Transverse colon (tissue), 4 donors: ENCODE measurements at regions not wholly inside any gene's neighbourhood (a gene's known extent, or its start where the extent isn't known, plus 50 kb on each side); places are given as distances from the start of the nearest gene placed in this dataset.

Experiments used
- DNase-seq: peaks from one replicate; pipeline ENCODE4 v3.0.0-alpha.2; 2019
- H3K27ac ChIP-seq, 4 donors: fragments of 200-600 bp; sonication (generic); 2 replicates each; pipeline ENCODE4 v1.5.1; 2016 to 2018; ENCODE audit warnings: inconsistent platforms in 4 of 4
- H3K27me3 ChIP-seq: fragments of 200-600 bp; sonication (generic); 2 replicates; pipeline ENCODE4 v1.5.1; 2017; ENCODE audit warnings: inconsistent platforms
- H3K36me3 ChIP-seq, 4 donors: fragments of 200-600 bp; sonication (generic); 2 replicates each; pipeline ENCODE4 v1.5.1; 2017 to 2019; ENCODE audit warnings: inconsistent platforms in 4 of 4
- H3K4me1 ChIP-seq, 4 donors: fragments of 200-600 bp; sonication (generic); 2 replicates each; pipeline ENCODE4 v1.5.1; 2017 to 2020; ENCODE audit warnings: inconsistent platforms in 4 of 4
- H3K4me3 ChIP-seq, 4 donors: fragments of 200-600 bp; sonication (generic); 1 replicate in 1 of 4; 2 replicates in 3 of 4; pipeline versions ENCODE4 v1.5.1 to v1.6.1; 2017 to 2019; ENCODE audit warnings: inconsistent platforms in 4 of 4
- H3K9me3 ChIP-seq, 2 donors: fragments of 200-600 bp; sonication (generic); 2 replicates each; pipeline ENCODE4 v1.5.1; 2017 to 2019; ENCODE audit warnings: inconsistent platforms in 2 of 2
- CTCF ChIP-seq, 5 experiments: fragments of 200-600 bp in 3 of 5; fragments of 450-650 bp in 2 of 5; sonication (generic) in 3 of 5; IDR thresholded peaks; 1 replicate in 2 of 5; 2 replicates in 3 of 5; pipeline ENCODE4 v1.5.1; 2016 to 2017; ENCODE audit warnings: antibody characterized with exemption in 5 of 5, inconsistent platforms in 3 of 5, mild to moderate bottlenecking in 2 of 5, moderate library complexity in 1 of 5
- EP300 ChIP-seq: sonication (generic); formaldehyde crosslinking; IDR thresholded peaks from one replicate; pipeline ENCODE4 v1.6.1; 2017; ENCODE audit warnings: antibody characterized with exemption, low read depth
- POLR2A ChIP-seq: fragments of 450-650 bp; IDR thresholded peaks from one replicate; pipeline ENCODE4 v1.6.1; 2016; ENCODE audit warnings: antibody characterized with exemption, mild to moderate bottlenecking, moderate library complexity
- POLR2AphosphoS5 ChIP-seq, 3 donors: sonication (generic); formaldehyde crosslinking; IDR thresholded peaks; one replicate each; pipeline ENCODE4 v1.6.1; 2016; ENCODE audit warnings: antibody characterized with exemption in 3 of 3
- WGBS, 2 donors: methylation state at CpG; one replicate each; pipeline ENCODE4 v1.1.5; 2018; ENCODE audit warnings: low coverage in 1 of 2; 5-methylcytosine and 5-hydroxymethylcytosine counted together
- in situ Hi-C, 4 donors: fragments of 200-750 bp; cut with MboI; loops; one replicate each; pipeline versions ENCODE4 v1.15.0 to v1.15.1; 2017; ENCODE audit warnings: low sequenced_read_pairs in 3 of 4, low pct_ligation_motif_present in 1 of 4, low pct_unique_long_range_greater_than_20kb in 1 of 4
- intact Hi-C: fragments of 100-400 bp; cut with DNase I; formaldehyde crosslinking; loops from one replicate; pipeline ENCODE4 v1.15.1; 2023; ENCODE audit warnings: low total_unique reads

GRCh38 chr20:21577551-21577950 lies 63.7 kb upstream of the NKX2-2 start:
- intact Hi-C loops (no loop called here), in situ Hi-C loops (no loop called here)
- no peak overlapping the region for H3K4me3 ChIP-seq
- no peaks in the 10 kb centered on the region for H3K4me1 ChIP-seq
- 55 to 66% methylated on average over 3 to 4 of the region's 4 CpGs for WGBS, 2 donors
- H3K27ac ChIP-seq, result no peak overlapping the region
- DNase-seq, result no peak
- H3K27me3 ChIP-seq, result peaks cover 8% of the 10 kb centered on the region
- H3K9me3 ChIP-seq, result no peaks in the 10 kb centered on the region
- no peak for TF ChIP-seq POLR2AphosphoS5 (IDR thresholded peaks at IDR 0.05)
- no peak for TF ChIP-seq EP300
- no peak for TF ChIP-seq POLR2A
- TF ChIP-seq CTCF (IDR thresholded peaks at IDR 0.05), result no peak
- no peaks in the 10 kb centered on the region for H3K36me3 ChIP-seq

GRCh38 chr20:21575981-21576740 lies 62.3 kb upstream of the NKX2-2 start:
- in situ Hi-C loops, result no loop called here
- no peak for TF ChIP-seq EP300
- no peak for TF ChIP-seq POLR2A
- no peak for TF ChIP-seq POLR2AphosphoS5 (IDR thresholded peaks at IDR 0.05)
- TF ChIP-seq CTCF (IDR thresholded peaks at IDR 0.05), result no peak
- Histone ChIP-seq H3K4me1 (no peaks in the 10 kb centered on the region), H3K4me3 (no peak overlapping the region), H3K9me3 (no peaks in the 10 kb centered on the region), H3K27me3 (peaks cover 11% of the 10 kb centered on the region), H3K36me3 (no peaks in the 10 kb centered on the region), H3K27ac (no peak overlapping the region)
- intact Hi-C loops, result no loop called here
- no peak for DNase-seq
- WGBS, 2 donors, result 25 to 52% methylated on average over 3 to 5 of the region's 5 CpGs

- TF ChIP-seq POLR2AphosphoS5 (IDR thresholded peaks at IDR 0.05), result no peak
- no peak for TF ChIP-seq CTCF (IDR thresholded peaks at IDR 0.05)
- no peak for TF ChIP-seq POLR2A
- no peak for TF ChIP-seq EP300
- H3K9me3 ChIP-seq, result no peaks in the 10 kb centered on the region
- in situ Hi-C loops (no loop called here), intact Hi-C loops (no loop called here)
- no peak overlapping the region for H3K4me3 ChIP-seq
- no peak for DNase-seq
- H3K27me3 ChIP-seq, result peaks cover 11% of the 10 kb centered on the region
- 54% methylated on average over 3 of the region's 3 CpGs; no CpG with 5 or more reads in 1 of the 2 donors for WGBS, 2 donors
- H3K36me3 ChIP-seq, result no peaks in the 10 kb centered on the region
- no peaks in the 10 kb centered on the region for H3K4me1 ChIP-seq
- H3K27ac ChIP-seq, result no peak overlapping the region
These were observed 61.3 kb upstream of the NKX2-2 start for GRCh38 chr20:21575167-21575566.

- no peak for TF ChIP-seq POLR2A
- TF ChIP-seq EP300, result no peak
- no peak for TF ChIP-seq CTCF (IDR thresholded peaks at IDR 0.05)
- TF ChIP-seq POLR2AphosphoS5 (IDR thresholded peaks at IDR 0.05), result no peak
- Histone ChIP-seq H3K27me3 (peaks cover 11% of the 10 kb centered on the region), H3K4me3 (no peak overlapping the region), H3K36me3 (no peaks in the 10 kb centered on the region), H3K9me3 (no peaks in the 10 kb centered on the region), H3K27ac (no peak overlapping the region), H3K4me1 (no peaks in the 10 kb centered on the region)
- DNase-seq, result no peak
- in situ Hi-C loops (no loop called here), intact Hi-C loops (no loop called here)
- WGBS, 2 donors, result 75% methylated on average over 13 of the region's 13 CpGs; no CpG with 5 or more reads in 1 of the 2 donors
These were observed 60.6 kb upstream of the NKX2-2 start for GRCh38 chr20:21574443-21574842.
